ENCODE measurements at regions not wholly inside any gene's neighbourhood (a gene's known extent, or its start where the extent isn't known, plus 50 kb on each side); places are given as distances from the start of the nearest gene placed in this dataset.
"Not testable (repeated sequence)": the region's sequence is repeated elsewhere in the genome, so short reads cannot be mapped to it uniquely, and the experiment has no call there.

- ATAC-seq (no peak), DNase-seq (no peak)
- POLR2A ChIA-PET = no interaction called here
- peaks cover 0 to 7% (median 0%) of the 10 kb centered on the region in 5 donors for H3K27me3 Mint-ChIP-seq
- H3K27ac Mint-ChIP-seq = no peak overlapping the region
- H3K9me3 Mint-ChIP-seq = peaks cover 0 to 10% (median 2%) of the 10 kb centered on the region in 9 donors
- no peak overlapping the region for H3K4me3 Mint-ChIP-seq
- H3K36me3 Mint-ChIP-seq = no peaks in the 10 kb centered on the region
- H3K4me1 Mint-ChIP-seq = peaks cover 0 to 1% (median 0%) of the 10 kb centered on the region in 4 donors
These were observed 181.4 kb upstream of the LHX8 start for GRCh38 chr1:74952786-74953185.

GRCh38 chr1:74953622-74954021, 180.6 kb upstream of the LHX8 start:
- H3K27ac Mint-ChIP-seq = no peak overlapping the region
- POLR2A ChIA-PET = no interaction called here
- peaks cover 0 to 10% (median 0%) of the 10 kb centered on the region in 9 donors for H3K9me3 Mint-ChIP-seq
- peaks cover 0 to 7% (median 0%) of the 10 kb centered on the region in 5 donors for H3K27me3 Mint-ChIP-seq
- ATAC-seq = no peak
- H3K36me3 Mint-ChIP-seq = no peaks in the 10 kb centered on the region
- H3K4me1 Mint-ChIP-seq = peaks cover 0 to 1% (median 0%) of the 10 kb centered on the region in 4 donors
- H3K4me3 Mint-ChIP-seq = no peak overlapping the region
- no peak for DNase-seq

- no peak for ATAC-seq
- H3K4me3 Mint-ChIP-seq = no peak overlapping the region
- no peaks in the 10 kb centered on the region for H3K27me3 Mint-ChIP-seq
- DNase-seq = no peak
- no peaks in the 10 kb centered on the region for H3K4me1 Mint-ChIP-seq
- H3K27ac Mint-ChIP-seq = no peak overlapping the region
- no peaks in the 10 kb centered on the region for H3K9me3 Mint-ChIP-seq
- no peaks in the 10 kb centered on the region for H3K36me3 Mint-ChIP-seq
- POLR2A ChIA-PET = no interaction called here
These were observed 171.1 kb upstream of the LHX8 start for GRCh38 chr1:74963120-74963519.

- Mint-ChIP-seq H3K27ac (no peak overlapping the region), H3K4me1 (no peaks in the 10 kb centered on the region)
- no peak for ATAC-seq
These were observed 169.6 kb upstream of the LHX8 start for GRCh38 chr1:74964508-74965102.

GRCh38 chr1:74969566-74970135, 164.5 kb upstream of the LHX8 start:
- peaks cover 0 to 2% (median 0%) of the 10 kb centered on the region in 5 donors for H3K27me3 Mint-ChIP-seq
- ATAC-seq (no peak), DNase-seq (no peak)
- POLR2A ChIA-PET = no interaction called here
- no peaks in the 10 kb centered on the region for H3K4me1 Mint-ChIP-seq
- no peak overlapping the region for H3K27ac Mint-ChIP-seq
- H3K4me3 Mint-ChIP-seq = no peak overlapping the region
- no peaks in the 10 kb centered on the region for H3K36me3 Mint-ChIP-seq
- peaks cover 0 to 2% (median 0%) of the 10 kb centered on the region in 9 donors for H3K9me3 Mint-ChIP-seq

More at GRCh38 chr1:74964508-74965102, 169.6 kb upstream of the LHX8 start:
- Mint-ChIP-seq H3K27me3 (no peaks in the 10 kb centered on the region), H3K9me3 (no peaks in the 10 kb centered on the region), H3K4me3 (no peak overlapping the region), H3K36me3 (no peaks in the 10 kb centered on the region)
- no peak for DNase-seq
- POLR2A ChIA-PET = no interaction called here

GRCh38 chr1:74971982-74972381, 162.2 kb upstream of the LHX8 start:
- H3K27me3 Mint-ChIP-seq = peaks cover 0 to 2% (median 0%) of the 10 kb centered on the region in 5 donors
- no peak for ATAC-seq
- no peaks in the 10 kb centered on the region for H3K36me3 Mint-ChIP-seq
- no peaks in the 10 kb centered on the region for H3K4me1 Mint-ChIP-seq
- H3K27ac Mint-ChIP-seq = no peak overlapping the region
- POLR2A ChIA-PET = no interaction called here
- no peak for DNase-seq
- H3K9me3 Mint-ChIP-seq = peaks cover 0 to 11% (median under 1%) of the 10 kb centered on the region in 9 donors
- H3K4me3 Mint-ChIP-seq = no peak overlapping the region

GRCh38 chr1:74976491-74976890, 157.7 kb upstream of the LHX8 start:
- DNase-seq = no peak
- Mint-ChIP-seq H3K36me3 (no peaks in the 10 kb centered on the region), H3K27me3 (peaks cover 0 to 2% (median 0%) of the 10 kb centered on the region in 5 donors), H3K27ac (no peak overlapping the region), H3K4me3 (no peak overlapping the region), H3K4me1 (no peaks in the 10 kb centered on the region), H3K9me3 (peaks cover 0 to 11% (median 4%) of the 10 kb centered on the region in 9 donors)
- ATAC-seq = no peak
- POLR2A ChIA-PET = no interaction called here

- DNase-seq, H3K27me3 Mint-ChIP-seq, H3K27ac Mint-ChIP-seq, H3K36me3 Mint-ChIP-seq, H3K4me1 Mint-ChIP-seq, H3K4me3 Mint-ChIP-seq, POLR2A ChIA-PET, ATAC-seq: not testable (repeated sequence)
- peaks cover 0 to 13% (median 3%) of the 10 kb centered on the region in 9 donors for H3K9me3 Mint-ChIP-seq
These were observed 141.7 kb upstream of the LHX8 start for GRCh38 chr1:74992448-74992847.

GRCh38 chr1:74995821-74996220, 138.4 kb upstream of the LHX8 start:
- H3K4me3 Mint-ChIP-seq = no peak overlapping the region
- H3K27me3 Mint-ChIP-seq = no peaks in the 10 kb centered on the region
- ATAC-seq = no peak

GRCh38 chr1:75010547-75010946, 123.6 kb upstream of the LHX8 start:
- DNase-seq (no peak), ATAC-seq (no peak)
- Mint-ChIP-seq H3K9me3 (peaks cover 0 to 10% (median 3%) of the 10 kb centered on the region in 9 donors), H3K36me3 (no peaks in the 10 kb centered on the region), H3K4me1 (no peaks in the 10 kb centered on the region), H3K4me3 (no peak overlapping the region), H3K27me3 (no peaks in the 10 kb centered on the region), H3K27ac (no peak overlapping the region)
- POLR2A ChIA-PET = no interaction called here

More at GRCh38 chr1:74995821-74996220, 138.4 kb upstream of the LHX8 start:
- POLR2A ChIA-PET = no interaction called here
- no peak for DNase-seq
- Mint-ChIP-seq H3K27ac (no peak overlapping the region), H3K36me3 (no peaks in the 10 kb centered on the region), H3K4me1 (no peaks in the 10 kb centered on the region), H3K9me3 (peaks cover 0 to 8% (median 3%) of the 10 kb centered on the region in 9 donors)

GRCh38 chr1:75014250-75014649, 119.9 kb upstream of the LHX8 start:
- no peak for ATAC-seq

GRCh38 chr1:75023005-75023404, 111.2 kb upstream of the LHX8 start:
- peaks cover 0 to 29% (median 2%) of the 10 kb centered on the region in 9 donors for H3K9me3 Mint-ChIP-seq
- H3K4me3 Mint-ChIP-seq = no peak overlapping the region
- H3K4me1 Mint-ChIP-seq = no peaks in the 10 kb centered on the region
- ATAC-seq (no peak), DNase-seq (no peak)
- H3K27me3 Mint-ChIP-seq = no peaks in the 10 kb centered on the region
- H3K27ac Mint-ChIP-seq = no peak overlapping the region
- POLR2A ChIA-PET = no interaction called here
- H3K36me3 Mint-ChIP-seq = no peaks in the 10 kb centered on the region

More at GRCh38 chr1:75014250-75014649, 119.9 kb upstream of the LHX8 start:
- Mint-ChIP-seq H3K4me3 (no peak overlapping the region), H3K27me3 (no peaks in the 10 kb centered on the region), H3K36me3 (no peaks in the 10 kb centered on the region), H3K27ac (no peak overlapping the region), H3K4me1 (no peaks in the 10 kb centered on the region), H3K9me3 (peaks cover 0 to 22% (median 5%) of the 10 kb centered on the region in 9 donors)
- no peak for DNase-seq
- POLR2A ChIA-PET = no interaction called here

- H3K4me1 Mint-ChIP-seq = no peaks in the 10 kb centered on the region
- POLR2A ChIA-PET = no interaction called here
These were observed 99.8 kb upstream of the LHX8 start for GRCh38 chr1:75034376-75034775.

GRCh38 chr1:75035536-75035935, 98.7 kb upstream of the LHX8 start:
- no peak for ATAC-seq
- H3K4me3 Mint-ChIP-seq = no peak overlapping the region
- POLR2A ChIA-PET = no interaction called here
- no peaks in the 10 kb centered on the region for H3K4me1 Mint-ChIP-seq
- peaks cover 0 to 3% (median 0%) of the 10 kb centered on the region in 5 donors for H3K27me3 Mint-ChIP-seq
- DNase-seq = no peak
- H3K36me3 Mint-ChIP-seq = peaks cover 0 to 7% (median 0%) of the 10 kb centered on the region in 3 donors
- peaks cover 0 to 36% (median 18%) of the 10 kb centered on the region in 9 donors for H3K9me3 Mint-ChIP-seq
- H3K27ac Mint-ChIP-seq = no peak overlapping the region

More at GRCh38 chr1:75034376-75034775, 99.8 kb upstream of the LHX8 start:
- Mint-ChIP-seq H3K27me3 (peaks cover 0 to 3% (median 0%) of the 10 kb centered on the region in 5 donors), H3K36me3 (peaks cover 0 to 4% (median 0%) of the 10 kb centered on the region in 3 donors), H3K4me3 (no peak overlapping the region), H3K27ac (no peak overlapping the region), H3K9me3 (peaks cover 0 to 30% (median 14%) of the 10 kb centered on the region in 9 donors)
- DNase-seq = no peak
- no peak for ATAC-seq
